H1 (cell line): ENCODE measurements at regions not wholly inside any gene's neighbourhood (a gene's known extent, or its start where the extent isn't known, plus 50 kb on each side); places are given as distances from the start of the nearest gene placed in this dataset.

Source experiments
- CTCF ChIA-PET: fragments of 300-600 bp; sonication (Branson Sonifier 250); formaldehyde crosslinking; loops from one replicate; lab custom pipeline; 2021; ENCODE audit not compliant: partially characterized antibody; lab: Charles Lee
- POLR2A ChIA-PET: fragments of 300-600 bp; sonication (Branson Sonifier 250); formaldehyde crosslinking; loops from one replicate; lab custom pipeline; 2021; ENCODE audit warnings: inconsistent platforms; ENCODE audit not compliant: partially characterized antibody; lab: Charles Lee
- DNase-seq, 2 experiments: peaks; one replicate each; pipeline versions ENCODE4 v3.0.0 to v3.0.0-alpha.2; 2010 to 2022; ENCODE audit warnings: low spot score in 2 of 2, low read depth in 1 of 2, mixed read lengths in 1 of 2
- FAIRE-seq: peaks from 2 replicates; lab custom pipeline; 2011; peaks lifted over from hg19 to GRCh38; lab: Jason Lieb, UNC
- H2AFZ ChIP-seq: 2 replicates; pipeline ENCODE4 v1.8.1; 2012; ENCODE audit warnings: low read length, inconsistent platforms
- H2AK5ac ChIP-seq: 2 replicates; pipeline ENCODE4 v1.6.1; 2013; ENCODE audit warnings: low read depth, low read length
- H2BK120ac ChIP-seq: replicated peaks from 2 replicates; pipeline ENCODE3; 2013; ENCODE audit warnings: low read depth, low read length, inconsistent platforms
- H2BK12ac ChIP-seq: 2 replicates; pipeline ENCODE4 v1.6.1; 2013; ENCODE audit warnings: low read depth, low read length
- H2BK15ac ChIP-seq: 2 replicates; pipeline ENCODE4 v1.6.1; 2013; ENCODE audit warnings: low read length
- H2BK20ac ChIP-seq: 2 replicates; pipeline ENCODE4 v1.6.1; 2013; ENCODE audit warnings: low read length
- H2BK5ac ChIP-seq: 2 replicates; pipeline ENCODE4 v1.6.1; 2013; ENCODE audit warnings: low read depth, low read length
- H3K14ac ChIP-seq: 2 replicates; pipeline ENCODE4 v1.6.1; 2013; ENCODE audit warnings: inconsistent platforms; ENCODE audit not compliant: insufficient read length
- H3K18ac ChIP-seq: 2 replicates; pipeline ENCODE4 v1.6.1; 2013; ENCODE audit warnings: low read length; ENCODE audit errors: extremely low read depth
- H3K23ac ChIP-seq: 2 replicates; pipeline ENCODE4 v1.6.1; 2013; ENCODE audit warnings: inconsistent platforms; ENCODE audit not compliant: insufficient read length
- H3K23me2 ChIP-seq: 2 replicates; pipeline ENCODE4 v1.6.1; 2013; ENCODE audit warnings: low read depth, low read length
- H3K27ac ChIP-seq: 2 replicates; pipeline ENCODE4 v1.6.1; 2011; ENCODE audit warnings: low read depth, low read length, inconsistent platforms
- H3K27me3 ChIP-seq, 4 experiments: replicated peaks in 1 of 4; 1 replicate in 1 of 4; 2 replicates in 3 of 4; pipeline versions ENCODE4 v1.6.1 to v1.8.1; 2011 to 2013; ENCODE audit warnings: low read length in 3 of 4, mild to moderate bottlenecking in 3 of 4, inconsistent platforms in 2 of 4, mixed read lengths in 2 of 4, moderate library complexity in 1 of 4; ENCODE audit not compliant: control insufficient read depth in 3 of 4, insufficient read depth in 3 of 4; ENCODE audit errors: extremely low read depth in 1 of 4
- H3K36me3 ChIP-seq, 4 experiments: 2 replicates each; pipeline versions ENCODE4 v1.6.1 to v1.8.1; 2011 to 2013; ENCODE audit warnings: mild to moderate bottlenecking in 4 of 4, low read length in 3 of 4, moderate library complexity in 2 of 4, control low read depth in 1 of 4, inconsistent platforms in 1 of 4; ENCODE audit not compliant: insufficient read depth in 4 of 4, control insufficient read depth in 2 of 4
- H3K4ac ChIP-seq: replicated peaks from 2 replicates; pipeline ENCODE3; 2013; ENCODE audit warnings: low read length, low read depth, mixed read lengths, inconsistent platforms; ENCODE audit not compliant: insufficient read length
- H3K4me1 ChIP-seq, 4 experiments: replicated peaks in 1 of 4; 1 replicate in 1 of 4; 2 replicates in 3 of 4; pipeline versions ENCODE4 v1.6.1 to v1.8.1; 2011 to 2013; ENCODE audit warnings: low read length in 3 of 4, inconsistent platforms in 2 of 4, mixed read lengths in 1 of 4; ENCODE audit not compliant: insufficient read depth in 4 of 4, control insufficient read depth in 3 of 4
- H3K4me2 ChIP-seq, 2 experiments: 2 replicates each; pipeline versions ENCODE4 v1.6.1 to v1.8.1; 2011 to 2013; ENCODE audit warnings: low read depth in 2 of 2, low read length in 2 of 2, control low read depth in 1 of 2, inconsistent platforms in 1 of 2, mild to moderate bottlenecking in 1 of 2; ENCODE audit not compliant: insufficient read depth in 1 of 2
- H3K4me3 ChIP-seq, 4 experiments: fragments of 200-600, 300-600 bp in 1 of 4; sonication (generic), shearing (Covaris generic), sonication (Bioruptor Twin) in 1 of 4; 2 replicates each; pipeline versions ENCODE4 v1.5.1 to v1.8.1; 2011 to 2016; ENCODE audit warnings: low read length in 4 of 4, low read depth in 3 of 4, control low read depth in 2 of 4, inconsistent platforms in 2 of 4, mild to moderate bottlenecking in 2 of 4, mixed read lengths in 1 of 4, moderate library complexity in 1 of 4; ENCODE audit not compliant: insufficient read depth in 2 of 4; ENCODE audit errors: extremely low read depth in 1 of 4
- H3K56ac ChIP-seq: replicated peaks from 2 replicates; pipeline ENCODE3; 2013; ENCODE audit warnings: low read depth, mild to moderate bottlenecking, mixed read lengths, low read length, inconsistent platforms; ENCODE audit not compliant: insufficient read length
- H3K79me1 ChIP-seq: 2 replicates; pipeline ENCODE4 v1.6.1; 2013; ENCODE audit warnings: low read depth, low read length, control low read depth
- H3K79me2 ChIP-seq, 2 experiments: 2 replicates each; pipeline versions ENCODE4 v1.6.1 to v1.8.1; 2012 to 2013; ENCODE audit warnings: low read length in 2 of 2, mild to moderate bottlenecking in 2 of 2, inconsistent platforms in 1 of 2; ENCODE audit not compliant: insufficient read depth in 2 of 2, control insufficient read depth in 1 of 2
- H3K9ac ChIP-seq, 4 experiments: replicated peaks in 1 of 4; 1 replicate in 1 of 4; 2 replicates in 3 of 4; pipeline versions ENCODE4 v1.6.1 to v1.8.1; 2011 to 2013; ENCODE audit warnings: low read depth in 3 of 4, low read length in 3 of 4, control low read depth in 2 of 4, mild to moderate bottlenecking in 2 of 4, moderate library complexity in 2 of 4, inconsistent platforms in 1 of 4; ENCODE audit errors: extremely low read depth in 1 of 4
- H3K9me3 ChIP-seq, 2 experiments: 2 replicates each; pipeline versions ENCODE4 v1.6.1 to v1.8.1; 2012 to 2013; ENCODE audit warnings: mild to moderate bottlenecking in 2 of 2, moderate library complexity in 2 of 2, control low read depth in 1 of 2, inconsistent platforms in 1 of 2, low read depth in 1 of 2, low read length in 1 of 2, mixed read lengths in 1 of 2; ENCODE audit not compliant: insufficient read depth in 2 of 2
- H4K20me1 ChIP-seq, 2 experiments: replicated peaks in 1 of 2; 2 replicates each; pipeline versions ENCODE3 to v1.8.1; 2011 to 2013; ENCODE audit warnings: inconsistent platforms in 2 of 2, low read length in 2 of 2, mild to moderate bottlenecking in 1 of 2; ENCODE audit not compliant: insufficient read depth in 2 of 2, control insufficient read depth in 1 of 2
- H4K5ac ChIP-seq: 2 replicates; pipeline ENCODE4 v1.6.1; 2013; ENCODE audit warnings: low read length, low read depth, mixed read lengths, inconsistent platforms; ENCODE audit not compliant: insufficient read length
- H4K8ac ChIP-seq: 2 replicates; pipeline ENCODE4 v1.8.0; 2013; ENCODE audit warnings: mild to moderate bottlenecking, moderate library complexity, low read length, inconsistent platforms; ENCODE audit not compliant: insufficient read depth; ENCODE audit errors: extremely low read depth
- H4K91ac ChIP-seq: replicated peaks from 2 replicates; pipeline ENCODE3; 2013; ENCODE audit warnings: low read length, mixed read lengths, inconsistent platforms; ENCODE audit not compliant: insufficient read length
- ASH2L ChIP-seq: fragments of 200-600, 300-600 bp; sonication (generic); IDR thresholded peaks from one replicate; pipeline ENCODE4 v1.7.1; 2017; ENCODE audit warnings: low read length
- ATF3 ChIP-seq: IDR thresholded peaks from 2 replicates; pipeline ENCODE4 v1.6.1; 2011; ENCODE audit warnings: low read depth, mild to moderate bottlenecking, low read length; ENCODE audit not compliant: insufficient read depth
- CBX5 ChIP-seq: fragments of 300-800, 300-1000 bp; sonication (generic); IDR thresholded peaks from 2 replicates; pipeline ENCODE4 v1.7.1; 2016; ENCODE audit warnings: antibody characterized with exemption, low read length, low read depth
- EGR1 ChIP-seq: IDR thresholded peaks from 2 replicates; pipeline ENCODE4 v1.6.1; 2011; ENCODE audit warnings: low read depth, low read length, borderline replicate concordance
- EZH2 ChIP-seq: fragments of 200-600 bp; sonication (generic); IDR thresholded peaks from 2 replicates; pipeline ENCODE4 v1.7.1; 2012; ENCODE audit warnings: low read depth, mild to moderate bottlenecking, moderate library complexity, low read length, inconsistent platforms; ENCODE audit not compliant: severe bottlenecking
- GTF2F1 ChIP-seq: IDR thresholded peaks from 2 replicates; pipeline ENCODE4 v1.6.1; 2012; ENCODE audit warnings: low read depth, low read length, improper control_type of control experiment, borderline replicate concordance
- HDAC6 ChIP-seq: IDR thresholded peaks from one replicate; pipeline ENCODE4 v1.7.1; 2012; ENCODE audit warnings: low read depth, mild to moderate bottlenecking, inconsistent platforms, low read length, moderate library complexity
- KDM4A ChIP-seq: IDR thresholded peaks from one replicate; pipeline ENCODE4 v1.7.1; 2012; ENCODE audit warnings: low read depth, mild to moderate bottlenecking, moderate library complexity, low read length, inconsistent platforms; ENCODE audit not compliant: severe bottlenecking
- NANOG ChIP-seq: IDR thresholded peaks from 2 replicates; pipeline ENCODE4 v1.6.1; 2011; ENCODE audit warnings: low read length, low read depth, mild to moderate bottlenecking, inconsistent platforms; ENCODE audit not compliant: insufficient read depth, poor library complexity, severe bottlenecking
- POLR2AphosphoS5 ChIP-seq: IDR thresholded peaks from 2 replicates; pipeline ENCODE4 v1.6.1; 2011; ENCODE audit warnings: low read depth, low read length
- RBBP5 ChIP-seq: IDR thresholded peaks from 2 replicates; pipeline ENCODE4 v1.7.1; 2012; ENCODE audit warnings: low read depth, mild to moderate bottlenecking, inconsistent platforms, low read length, moderate library complexity, borderline replicate concordance
- RXRA ChIP-seq: IDR thresholded peaks from 2 replicates; pipeline ENCODE4 v1.6.1; 2011; ENCODE audit warnings: low read depth, mild to moderate bottlenecking, low read length, moderate library complexity; ENCODE audit not compliant: insufficient read depth
- TAF1 ChIP-seq: IDR thresholded peaks from 2 replicates; pipeline ENCODE4 v1.6.1; 2011; ENCODE audit warnings: mild to moderate bottlenecking, low read depth, low read length
- USF2 ChIP-seq: IDR thresholded peaks from 2 replicates; pipeline ENCODE4 v1.6.1; 2011; ENCODE audit warnings: low read length, improper control_type of control experiment
- WGBS, 2 experiments: shearing (Covaris generic) in 1 of 2; methylation state at CpG; one replicate each; pipeline versions ENCODE4 v1.1.6 to v1.1.7; 2013 to 2015; ENCODE audit warnings: low lambda C conversion rate in 2 of 2, mixed read lengths in 2 of 2, inconsistent platforms in 1 of 2, low coverage in 1 of 2, missing lambda C conversion rate in 1 of 2; ENCODE audit not compliant: insufficient replicate concordance in 2 of 2, insufficient coverage in 1 of 2, insufficient read length in 1 of 2; ENCODE audit errors: extremely low coverage in 1 of 2, missing lambda C conversion rate in 1 of 2; 5-methylcytosine and 5-hydroxymethylcytosine counted together

GRCh38 chr7:84513061-84513460 lies 318.5 kb upstream of the SEMA3A start:
- H3K79me1 ChIP-seq: no peaks in the 10 kb centered on the region
- H3K4me1 ChIP-seq: no peaks in the 10 kb centered on the region; a peak in 1 of 7 replicates
- H3K14ac ChIP-seq: no peak overlapping the region
- no peak overlapping the region for H2BK5ac ChIP-seq
- H2BK15ac ChIP-seq: no peak overlapping the region
- no peak overlapping the region for H4K91ac ChIP-seq
- WGBS, 2 experiments: 84% methylated on average over 3 of the region's 3 CpGs; no CpG with 5 or more reads in 1 of the 2 experiments
- no peak overlapping the region for H4K8ac ChIP-seq
- FAIRE-seq: no peak
- H3K4me3 ChIP-seq: no peak overlapping the region
- no peak overlapping the region for H3K9ac ChIP-seq
- H4K5ac ChIP-seq: no peak overlapping the region
- DNase-seq: no peak
- ChIA-PET CTCF (no interaction called here), POLR2A (no interaction called here)
- no peak overlapping the region for H3K4me2 ChIP-seq
- no peaks in the 10 kb centered on the region for H3K27me3 ChIP-seq
- no peak overlapping the region for H3K27ac ChIP-seq
- H3K23ac ChIP-seq: no peak overlapping the region
- no peaks in the 10 kb centered on the region for H3K36me3 ChIP-seq
- no peak overlapping the region for H2BK120ac ChIP-seq
- no peak overlapping the region for H3K56ac ChIP-seq
- H2AFZ ChIP-seq: no peak overlapping the region
- H3K4ac ChIP-seq: no peak overlapping the region
- H3K9me3 ChIP-seq: no peaks in the 10 kb centered on the region
- no peaks in the 10 kb centered on the region for H3K79me2 ChIP-seq
- no peak overlapping the region for H2BK12ac ChIP-seq
- no peak overlapping the region for H3K18ac ChIP-seq
- no peak overlapping the region for H2BK20ac ChIP-seq
- no peaks in the 10 kb centered on the region for H3K23me2 ChIP-seq
- no peaks in the 10 kb centered on the region for H4K20me1 ChIP-seq
- H2AK5ac ChIP-seq: no peak overlapping the region
- TF ChIP-seq EGR1 (no peak), CBX5 (no peak), TAF1 (no peak), RBBP5 (no peak), POLR2AphosphoS5 (no peak), ASH2L (no peak), RXRA (no peak), ATF3 (no peak), KDM4A (no peak), EZH2 (no peak), GTF2F1 (no peak), HDAC6 (no peak), NANOG (no peak), USF2 (no peak)
